Activated naive CD4-positive, alpha-beta T cell treated with anti-CD3 and anti-CD28 coated beads, Interleukin-2, amount 50 U/mL, for 72 hours (primary cell): ENCODE measurements at regions not wholly inside any gene's neighbourhood (a gene's known extent, or its start where the extent isn't known, plus 50 kb on each side); places are given as distances from the start of the nearest gene placed in this dataset.
"Not testable (repeated sequence)": the region's sequence is repeated elsewhere in the genome, so short reads cannot be mapped to it uniquely, and the experiment has no call there.

Experiments used
- ATAC-seq, 2 donors: fragments of 150-1000 bp; cut with Tn5 transposase; 2 replicates each; pipeline ENCODE4 v1.10.0; 2021; ENCODE audit warnings: mild to moderate bottlenecking in 2 of 2, moderate library complexity in 2 of 2
- DNase-seq, 2 donors: peaks; one replicate each; pipeline ENCODE4 v3.0.0; 2021 to 2022; ENCODE audit warnings: low spot score in 2 of 2
- H3K27ac Mint-ChIP-seq, 2 donors: one replicate each; pipeline ENCODE4 v1.8.0; 2022; ENCODE audit warnings: mild to moderate bottlenecking in 2 of 2, mixed read lengths in 2 of 2
- H3K36me3 Mint-ChIP-seq, 2 donors: one replicate each; pipeline ENCODE4 v1.8.0; 2022; ENCODE audit warnings: mixed read lengths in 2 of 2
- H3K9me3 Mint-ChIP-seq, 2 donors: one replicate each; pipeline ENCODE4 v1.8.0; 2022; ENCODE audit warnings: mixed read lengths in 2 of 2

DNA sequence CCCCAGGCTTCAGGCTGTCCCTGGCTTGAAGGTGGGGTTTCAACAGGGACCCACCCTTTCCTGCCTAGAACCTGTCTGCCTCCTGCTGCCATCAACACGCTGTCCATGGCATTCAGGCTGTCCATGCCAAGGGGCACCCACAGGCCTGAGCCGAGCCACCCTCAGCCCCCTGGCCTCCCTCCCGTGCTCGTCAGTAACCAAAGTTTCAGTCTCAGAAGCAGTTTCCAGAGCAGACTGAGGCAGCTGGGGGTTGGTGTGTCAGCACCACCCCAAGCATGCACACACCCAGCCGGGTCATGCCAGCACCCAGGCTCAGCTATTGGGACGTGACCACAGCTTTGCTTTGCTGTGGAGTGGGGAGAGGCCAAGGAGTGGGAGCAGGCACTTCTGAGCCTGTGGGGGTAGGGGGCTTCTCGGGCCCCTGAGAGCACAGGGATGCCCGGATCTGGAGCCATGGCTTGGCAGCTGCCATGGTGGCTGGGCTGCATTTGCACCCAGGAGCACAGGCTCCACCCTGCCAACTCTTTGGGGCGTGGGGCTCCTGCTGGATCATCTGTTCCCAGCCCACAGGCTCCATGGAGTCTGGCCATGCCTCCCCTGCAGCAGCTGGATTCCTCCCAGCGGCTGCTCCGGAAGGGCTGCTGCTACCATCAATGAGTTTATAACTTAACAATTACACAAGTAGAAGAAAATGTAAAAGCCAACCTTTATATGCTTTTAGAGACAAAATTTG, 314.5 kb upstream of the SEMA3C start:
- Mint-ChIP-seq H3K36me3 (no peaks in the 10 kb centered on the region), H3K27ac (no peak overlapping the region), H3K9me3 (peaks cover 9 to 13% of the 10 kb centered on the region in 2 donors)
- DNase-seq (no peak), ATAC-seq (no peak)

DNA sequence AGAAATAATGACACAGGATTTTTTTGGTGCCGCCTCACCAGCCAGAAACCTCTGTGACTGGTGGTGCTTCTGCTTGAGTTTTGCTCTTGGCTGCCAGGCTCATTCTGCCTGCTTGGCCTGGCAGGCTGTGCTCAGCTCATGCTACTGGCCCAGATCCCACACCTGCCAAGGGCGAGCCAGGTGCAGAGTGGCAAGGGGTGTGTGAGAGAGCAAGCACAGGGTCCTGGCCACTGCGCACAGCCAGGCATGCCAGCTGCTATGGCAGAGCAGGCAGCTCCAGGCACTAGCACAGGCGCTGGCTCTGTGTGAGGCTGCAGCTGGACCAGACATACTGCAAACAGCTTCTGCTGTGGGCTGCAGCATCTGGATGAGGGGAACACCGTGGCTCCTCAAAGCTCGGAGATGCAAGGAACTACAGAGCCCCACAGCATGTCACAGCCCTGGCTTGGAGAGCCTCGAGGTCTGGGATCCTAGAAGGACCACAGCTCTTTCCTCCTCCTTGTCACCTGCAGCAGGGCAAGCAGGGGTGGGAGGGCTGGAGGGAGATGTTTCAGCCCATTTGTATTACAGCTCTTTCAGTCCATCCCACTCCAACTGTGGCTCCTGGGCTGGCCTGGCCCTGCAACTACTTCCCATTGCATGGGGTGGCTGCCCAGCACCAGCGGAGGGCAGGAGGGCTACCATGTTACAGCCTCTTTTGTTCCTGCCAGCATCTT, 313.4 kb upstream of the SEMA3C start:
- no peak for DNase-seq
- no peaks in the 10 kb centered on the region for H3K36me3 Mint-ChIP-seq
- H3K27ac Mint-ChIP-seq, result no peak overlapping the region
- ATAC-seq, result no peak
- H3K9me3 Mint-ChIP-seq, result peaks cover 5 to 7% of the 10 kb centered on the region in 2 donors

DNA sequence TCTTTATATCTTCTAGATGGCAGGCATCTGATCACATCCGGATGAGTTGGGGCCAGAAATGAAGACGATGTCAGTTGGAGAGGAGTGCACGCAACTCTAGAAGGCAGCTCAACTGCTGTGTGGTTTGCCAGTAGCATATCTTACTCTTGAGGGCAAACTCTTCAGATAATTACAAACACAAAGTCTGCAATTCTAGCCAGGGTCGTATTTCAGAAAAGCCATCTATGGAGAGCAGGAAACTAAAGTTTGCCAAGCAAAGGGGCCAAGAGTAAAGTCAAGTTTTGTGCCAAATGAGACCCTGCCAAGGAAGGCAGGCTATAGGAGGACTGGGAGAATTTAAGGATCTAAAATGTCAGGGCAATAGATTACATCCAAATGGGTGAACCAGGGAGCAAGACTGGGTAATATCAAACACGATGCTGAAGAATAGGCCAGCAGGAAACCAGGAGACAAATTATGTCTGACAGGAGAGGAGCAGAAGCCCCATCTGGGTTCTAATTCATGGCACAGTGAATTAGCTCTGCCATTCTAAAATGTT, 312.5 kb upstream of the SEMA3C start:
- ATAC-seq, result no peak
- no peak overlapping the region for H3K27ac Mint-ChIP-seq
- peaks cover 5 to 7% of the 10 kb centered on the region in 2 donors for H3K9me3 Mint-ChIP-seq
- H3K36me3 Mint-ChIP-seq, result no peaks in the 10 kb centered on the region
- DNase-seq, result no peak

DNA sequence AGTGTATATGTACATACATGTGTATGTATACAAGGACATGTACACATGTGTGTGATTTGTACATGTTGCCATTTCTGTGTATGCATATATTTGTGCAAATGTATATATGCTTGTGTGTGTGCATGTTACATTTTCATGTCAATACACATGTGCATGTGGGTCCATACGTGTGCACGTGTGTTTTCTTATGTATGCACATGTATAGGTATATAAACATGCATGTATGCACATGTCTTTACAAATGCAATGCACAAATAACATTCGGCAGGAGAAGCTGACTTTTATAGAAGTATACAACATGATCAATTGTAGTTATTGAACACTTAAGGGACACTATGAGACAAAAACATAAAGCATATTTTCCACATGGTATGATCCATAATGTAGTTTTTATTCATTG, 307.4 kb upstream of the SEMA3C start:
- ATAC-seq, result no peak
- H3K27ac Mint-ChIP-seq, result no peak overlapping the region
- no peak for DNase-seq
- H3K9me3 Mint-ChIP-seq, result peaks cover 14 to 21% of the 10 kb centered on the region in 2 donors
- no peaks in the 10 kb centered on the region for H3K36me3 Mint-ChIP-seq

DNA sequence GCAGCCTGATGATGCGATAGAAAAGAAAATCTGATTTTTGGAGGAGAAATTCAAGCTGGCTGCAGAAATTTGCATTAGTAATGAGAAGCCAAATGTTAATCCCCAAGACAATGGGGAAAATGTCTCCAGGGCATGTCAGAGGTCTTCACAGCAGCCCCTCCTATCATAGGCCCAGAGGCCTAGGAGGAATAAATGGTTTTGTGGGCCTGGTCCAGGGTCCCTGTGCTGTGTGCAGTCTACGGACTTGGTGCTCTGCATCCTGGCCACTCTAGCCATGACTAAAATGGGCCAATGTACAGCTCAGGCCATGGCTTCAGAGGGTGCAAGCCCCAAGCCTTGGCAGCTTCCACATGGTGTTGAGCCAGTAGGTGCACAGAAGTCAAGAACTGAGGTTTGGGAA, 303.8 kb upstream of the SEMA3C start:
- not testable (repeated sequence) for DNase-seq

DNA sequence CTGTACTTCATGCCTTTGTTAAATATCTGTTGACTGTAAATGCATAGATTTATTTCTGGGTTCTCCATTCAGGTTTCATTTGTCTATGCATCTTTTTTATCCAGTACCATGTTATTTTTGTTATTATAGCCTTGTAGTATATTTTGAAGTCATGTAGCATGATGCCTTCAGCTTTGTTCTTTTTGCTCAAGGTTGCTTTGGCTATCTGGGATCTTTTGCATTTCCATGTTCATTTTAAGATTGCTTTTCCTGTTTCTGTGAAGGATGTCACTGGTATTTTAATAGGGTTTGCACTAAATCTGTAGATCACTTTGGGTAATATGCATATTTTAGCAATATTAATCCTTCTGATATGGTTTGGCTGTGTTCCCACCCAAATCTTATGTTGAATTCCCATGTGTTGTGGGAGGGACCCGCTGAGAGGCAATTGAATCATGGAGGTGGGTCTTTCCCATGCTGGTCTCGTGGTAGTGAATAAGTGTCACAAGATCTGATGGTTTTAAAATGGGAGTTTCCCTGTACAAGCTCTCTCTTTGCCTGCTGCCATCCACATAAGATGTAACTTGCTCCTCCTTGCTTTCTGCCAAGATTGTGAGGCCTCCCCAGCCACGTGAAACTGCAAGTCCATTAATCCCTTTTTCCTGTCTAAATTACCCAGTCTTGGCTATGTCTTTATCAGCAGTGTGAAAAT, 302.8 kb upstream of the SEMA3C start:
- no peaks in the 10 kb centered on the region for H3K36me3 Mint-ChIP-seq
- peaks cover 11 to 16% of the 10 kb centered on the region in 2 donors for H3K9me3 Mint-ChIP-seq
- no peak for ATAC-seq
- DNase-seq, result no peak
- H3K27ac Mint-ChIP-seq, result no peak overlapping the region

More for the DNA sequence above, 303.8 kb upstream of the SEMA3C start:
- not testable (repeated sequence) for ATAC-seq, H3K27ac Mint-ChIP-seq, H3K36me3 Mint-ChIP-seq
- peaks cover 14 to 16% of the 10 kb centered on the region in 2 donors for H3K9me3 Mint-ChIP-seq

DNA sequence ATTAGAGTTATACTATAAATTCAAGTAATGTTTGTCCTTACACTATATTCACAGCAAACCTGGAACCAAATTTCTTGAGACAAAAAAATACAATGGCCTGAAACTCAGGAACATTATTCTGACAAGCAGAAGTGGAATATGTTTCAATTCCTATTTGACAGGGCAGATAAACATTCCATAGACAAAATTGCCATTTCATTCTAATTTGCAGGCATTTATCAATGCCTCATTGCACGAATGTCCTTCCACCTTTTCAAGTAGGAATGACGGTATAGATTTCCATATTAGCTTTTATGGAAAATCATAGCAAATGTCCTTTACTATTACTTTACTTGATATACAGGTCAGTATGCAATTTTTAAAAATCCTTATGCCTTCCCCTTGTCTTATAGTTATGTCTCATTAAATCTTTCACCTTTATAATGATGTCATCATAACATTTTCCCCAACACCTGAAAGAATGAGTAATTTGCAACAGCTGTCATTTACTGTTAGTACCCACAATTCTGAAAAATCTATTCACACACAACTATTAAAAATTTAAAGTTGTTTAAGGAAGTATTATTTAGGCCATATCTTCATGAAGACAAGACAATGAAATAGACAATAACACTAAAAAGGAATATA, 299.7 kb upstream of the SEMA3C start:
- H3K27ac Mint-ChIP-seq, result no peak overlapping the region
- H3K9me3 Mint-ChIP-seq, result peaks cover 6 to 12% of the 10 kb centered on the region in 2 donors
- no peak for ATAC-seq
- no peak for DNase-seq
- no peaks in the 10 kb centered on the region for H3K36me3 Mint-ChIP-seq

DNA sequence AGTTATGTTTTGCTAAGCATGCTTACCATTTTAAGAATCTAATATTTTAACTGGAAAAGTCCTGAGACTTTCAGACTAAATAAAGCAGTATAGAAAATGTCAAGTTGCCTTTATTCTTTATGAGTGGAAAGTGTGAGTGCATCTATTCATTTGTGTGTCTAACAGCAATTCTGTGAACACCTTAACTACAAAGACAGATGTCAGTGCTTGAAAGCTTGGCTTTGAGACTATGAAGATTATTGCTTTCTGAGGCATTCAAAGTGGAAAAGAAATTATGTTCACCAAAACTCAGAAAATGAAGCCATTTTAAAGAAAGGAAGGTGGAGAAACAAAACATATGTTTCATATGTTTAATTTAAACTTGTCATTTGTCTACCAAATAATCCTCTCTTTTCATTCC, 294.5 kb upstream of the SEMA3C start:
- no peak for ATAC-seq
- Mint-ChIP-seq H3K36me3 (no peaks in the 10 kb centered on the region), H3K9me3 (peaks cover 9% of the 10 kb centered on the region in 2 donors), H3K27ac (no peak overlapping the region)
- no peak for DNase-seq

DNA sequence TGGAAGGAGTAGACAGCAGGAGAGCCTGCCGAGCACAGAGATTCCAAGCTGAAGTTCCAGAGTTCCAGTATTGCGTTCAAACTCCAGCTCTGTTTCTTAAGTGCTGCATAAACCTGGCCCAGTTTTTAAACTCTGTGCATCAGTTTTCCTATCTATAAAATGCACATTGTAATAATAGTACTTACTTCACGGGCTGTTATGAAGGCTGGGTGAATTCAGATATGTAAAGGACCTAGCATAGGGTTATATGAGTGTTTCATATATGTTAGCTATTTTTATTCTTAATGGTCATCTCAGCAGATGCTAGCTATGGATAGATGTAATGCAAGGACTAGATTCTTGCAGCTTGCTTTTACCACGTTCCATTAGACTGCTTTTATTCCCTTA, 293.1 kb upstream of the SEMA3C start:
- DNase-seq (no peak), ATAC-seq (no peak)
- Mint-ChIP-seq H3K36me3 (no peaks in the 10 kb centered on the region), H3K27ac (no peak overlapping the region), H3K9me3 (peaks cover 12 to 13% of the 10 kb centered on the region in 2 donors)

DNA sequence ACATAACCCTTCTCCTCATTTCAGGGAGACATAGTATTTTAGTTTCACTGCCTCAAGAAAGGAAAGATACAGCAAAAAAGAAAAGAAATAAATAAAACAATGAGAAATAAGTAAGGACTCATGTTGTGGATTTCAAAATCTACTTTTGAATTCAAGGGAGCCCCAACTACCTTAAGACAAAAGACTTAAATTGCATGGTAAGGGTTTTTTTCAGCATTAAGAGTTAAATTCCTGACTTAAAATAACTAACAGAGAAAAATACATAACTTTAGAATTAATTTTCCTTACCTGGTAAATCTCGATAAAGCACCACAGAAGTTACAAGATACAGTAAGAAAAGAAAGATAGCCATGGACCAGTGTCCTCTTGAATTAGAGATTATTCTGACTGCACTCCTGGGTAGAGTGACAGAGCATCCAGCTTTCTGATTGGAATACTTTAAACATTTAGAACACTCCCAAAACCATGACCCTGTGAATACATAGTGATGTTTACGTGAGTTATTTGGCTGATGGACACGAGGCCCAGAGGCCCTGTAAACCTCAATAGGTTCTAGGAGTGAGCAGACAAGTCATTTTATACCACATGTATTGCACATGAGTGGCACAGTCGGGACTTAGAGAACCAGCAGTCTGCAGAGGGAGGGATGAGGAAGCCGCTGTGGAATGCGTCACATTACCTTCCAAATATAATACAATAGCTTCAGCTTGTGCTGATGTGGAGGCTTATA, 292.5 kb upstream of the SEMA3C start:
- Mint-ChIP-seq H3K36me3 (no peaks in the 10 kb centered on the region), H3K9me3 (peaks cover 13 to 18% of the 10 kb centered on the region in 2 donors), H3K27ac (no peak overlapping the region)
- ATAC-seq (no peak), DNase-seq (no peak)

DNA sequence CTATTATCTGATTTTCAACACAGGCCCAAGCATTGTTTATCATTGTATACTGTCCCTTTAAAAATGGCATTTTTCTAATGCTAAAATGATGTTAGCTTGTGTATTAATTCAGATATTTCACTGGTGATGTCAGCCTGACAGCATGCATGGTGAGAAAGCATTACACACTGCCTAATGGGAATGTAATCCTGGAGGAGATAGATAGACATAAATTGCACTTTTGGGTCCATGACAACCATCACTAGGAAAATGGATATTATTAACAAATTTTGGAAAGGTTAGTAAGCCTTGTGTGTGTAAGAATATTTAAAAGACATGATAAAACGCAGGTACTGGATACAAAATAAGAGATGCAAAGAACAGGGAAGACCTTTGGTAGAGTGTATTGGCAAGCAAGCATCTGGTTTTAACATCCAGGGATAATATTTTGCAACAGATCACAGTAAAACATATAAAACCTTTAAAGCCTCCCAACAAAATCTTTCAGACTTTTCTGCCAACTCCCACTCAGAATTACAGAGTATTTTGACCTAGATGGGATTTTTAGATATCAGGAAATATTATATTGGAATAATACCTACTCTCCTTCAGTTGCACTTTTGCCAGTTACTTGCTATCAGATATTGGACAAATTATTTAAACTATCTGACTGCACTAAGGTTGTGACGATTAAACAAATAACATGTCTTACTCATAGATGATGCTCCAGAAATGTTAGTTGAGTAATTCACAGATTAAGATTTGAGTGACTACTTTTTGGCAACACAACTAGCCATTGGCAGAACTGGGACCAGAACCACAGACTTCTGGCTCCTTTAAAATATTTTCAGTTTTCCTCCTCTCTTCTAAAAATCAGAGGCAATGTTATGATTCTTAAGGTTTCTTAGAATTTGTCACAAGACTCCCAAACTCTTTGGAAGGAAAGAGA, 291.6 kb upstream of the SEMA3C start:
- Mint-ChIP-seq H3K9me3 (peaks cover 13 to 21% of the 10 kb centered on the region in 2 donors), H3K27ac (no peak overlapping the region), H3K36me3 (no peaks in the 10 kb centered on the region)
- ATAC-seq, result no peak
- DNase-seq, result no peak

DNA sequence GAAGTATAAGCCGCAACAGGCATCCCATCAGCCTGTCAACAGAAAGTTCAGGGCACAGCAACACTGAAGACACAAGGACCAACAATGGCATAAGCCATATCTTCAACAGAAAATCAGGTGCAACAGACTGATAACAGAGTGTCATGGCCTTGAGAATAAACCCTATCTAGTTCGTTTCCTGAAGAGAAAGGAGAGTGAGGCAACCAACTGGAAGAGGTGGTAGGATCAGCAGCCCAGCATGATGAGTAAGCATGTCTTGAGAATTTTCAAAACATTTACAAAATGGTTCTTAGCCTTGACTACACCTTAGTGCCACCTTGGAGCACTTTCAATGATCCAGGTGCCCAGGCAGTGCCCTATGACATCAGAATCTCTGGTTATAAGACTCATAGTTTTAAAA, 290.2 kb upstream of the SEMA3C start:
- no peak overlapping the region for H3K27ac Mint-ChIP-seq
- DNase-seq (no peak), ATAC-seq (no peak)
- H3K9me3 Mint-ChIP-seq, result peaks cover 17 to 21% of the 10 kb centered on the region in 2 donors
- no peaks in the 10 kb centered on the region for H3K36me3 Mint-ChIP-seq

DNA sequence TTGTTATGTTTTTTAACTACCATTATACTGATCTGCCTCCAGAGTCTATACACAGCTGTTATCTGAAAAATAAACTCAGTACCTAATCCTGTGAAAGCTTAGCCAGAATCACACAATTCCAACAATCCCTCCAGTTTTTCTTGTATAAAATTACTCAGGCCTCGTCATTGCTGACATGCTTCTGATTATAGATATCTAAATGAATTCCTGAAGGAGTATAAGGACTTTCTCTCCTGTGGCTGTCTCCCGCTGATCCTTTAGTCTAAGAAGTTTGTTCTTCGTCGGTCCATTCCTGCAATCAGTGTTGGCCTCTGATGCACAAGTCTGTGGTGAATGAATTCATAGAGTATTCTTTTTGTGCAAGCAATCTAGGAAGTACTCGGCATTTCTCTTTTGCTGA, 288.9 kb upstream of the SEMA3C start:
- no peaks in the 10 kb centered on the region for H3K36me3 Mint-ChIP-seq
- no peak overlapping the region for H3K27ac Mint-ChIP-seq
- ATAC-seq (no peak), DNase-seq (no peak)
- H3K9me3 Mint-ChIP-seq, result peaks cover 13 to 21% of the 10 kb centered on the region in 2 donors

DNA sequence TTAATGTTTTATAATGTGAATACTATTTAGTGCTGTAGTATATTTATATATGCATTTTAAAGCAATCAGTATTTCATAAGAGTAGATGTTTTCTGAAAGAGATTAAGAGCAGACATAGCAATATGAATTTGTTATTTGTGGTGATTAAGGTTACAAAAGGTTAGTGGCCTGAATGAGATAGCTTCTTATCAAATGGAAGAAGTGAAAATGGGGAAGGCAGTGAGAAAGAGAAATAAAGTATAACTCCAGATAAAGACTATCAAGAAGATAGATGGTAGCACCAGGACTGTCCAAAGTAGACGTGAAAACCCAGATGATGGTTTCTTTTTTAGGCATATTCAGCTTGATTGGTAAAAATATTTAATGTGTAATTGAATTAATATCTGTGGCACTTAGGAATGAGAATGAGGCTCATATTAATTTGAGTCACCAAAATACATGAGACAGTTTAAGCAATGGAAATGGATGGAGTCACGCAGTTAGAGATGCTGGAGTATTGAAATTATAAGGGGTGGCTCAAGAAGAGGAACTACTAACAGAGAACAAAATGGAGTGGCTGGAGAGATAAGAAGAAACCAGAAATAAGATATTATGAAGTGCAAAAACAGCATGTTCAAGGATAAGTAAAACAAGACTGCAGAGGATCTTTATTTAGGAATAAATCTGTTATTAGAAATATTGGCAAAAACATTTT, 288.0 kb upstream of the SEMA3C start:
- ATAC-seq, result no peak
- no peak for DNase-seq
- H3K27ac Mint-ChIP-seq, result no peak overlapping the region
- no peaks in the 10 kb centered on the region for H3K36me3 Mint-ChIP-seq
- H3K9me3 Mint-ChIP-seq, result peaks cover 13 to 21% of the 10 kb centered on the region in 2 donors

DNA sequence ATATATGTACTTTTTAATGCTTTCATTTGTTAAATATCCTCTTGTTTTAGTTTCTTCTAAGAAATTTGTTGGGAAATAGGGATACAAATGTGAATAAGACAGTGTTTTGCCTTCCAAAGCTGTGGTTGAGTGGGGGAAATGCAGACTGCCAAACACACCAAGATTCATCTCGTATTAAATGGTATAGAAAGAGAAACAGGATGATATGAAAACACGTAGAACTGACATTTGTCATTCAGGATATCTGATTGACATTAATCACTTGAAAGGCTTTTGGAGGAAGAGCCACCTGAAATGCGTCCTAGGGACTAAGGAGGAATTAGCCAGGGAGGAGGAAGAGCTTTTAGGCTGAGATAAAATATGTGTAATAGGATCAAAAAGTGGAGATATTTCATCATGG, 287.4 kb upstream of the SEMA3C start:
- Mint-ChIP-seq H3K27ac (no peak overlapping the region), H3K36me3 (no peaks in the 10 kb centered on the region), H3K9me3 (peaks cover 14 to 23% of the 10 kb centered on the region in 2 donors)
- ATAC-seq (no peak), DNase-seq (no peak)
